ENCODE measurements at regions not wholly inside any gene's neighbourhood (a gene's known extent, or its start where the extent isn't known, plus 50 kb on each side); places are given as distances from the start of the nearest gene placed in this dataset.

DNA sequence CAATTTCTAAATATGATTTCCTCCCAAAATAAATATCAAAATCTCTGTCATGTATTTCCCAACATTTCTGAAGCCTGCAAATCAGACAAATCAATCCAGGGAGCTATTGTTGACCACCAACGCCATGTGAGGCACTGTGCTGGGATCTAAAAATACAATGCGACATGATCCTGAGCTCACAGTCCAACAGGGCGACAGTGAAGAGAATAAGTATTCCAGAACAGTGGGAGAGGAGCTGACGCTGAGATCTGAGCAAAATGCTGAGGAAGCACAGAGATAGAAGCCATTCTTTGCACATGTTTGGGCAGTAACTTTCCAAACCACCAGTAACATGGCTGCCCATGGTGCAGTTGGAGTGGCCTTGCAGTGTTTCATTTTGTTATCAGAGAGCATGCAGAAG lies 412.5 kb downstream of the LRATD1 start:
- ChIA-PET RAD21 (ENCODE audit: unreplicated experiment) (no interaction called here), SMC1A (ENCODE audit: uncharacterized antibody, unreplicated experiment) (no interaction called here), POLR2A (no interaction called here), CTCF (interaction anchor here (1.2 kb wide), 1 partner anchor 16 kb away, joined by 3 read pairs; no protein-coding TSS in a partner anchor)
- Histone ChIP-seq H3K9me3 (replicated peaks; ENCODE audit: control insufficient read depth, insufficient read depth, low read length) (no peaks in the 10 kb centered on the region), H3K4me3 (no peak overlapping the region), H3K9ac (ENCODE audit: control insufficient read depth, insufficient read depth, low read length) (no peak overlapping the region), H3K27ac (ENCODE audit: control insufficient read depth, insufficient read depth) (no peak overlapping the region), H2AFZ (ENCODE audit: control insufficient read depth, low read depth, low read length) (no peak overlapping the region), H3K27me3 (replicated peaks in 1 of 2; ENCODE audit: control insufficient read depth in 2 of 2, insufficient read depth in 2 of 2, low read length in 1 of 2) (no peaks in the 10 kb centered on the region), H3K4me1 (ENCODE audit: control insufficient read depth, insufficient read depth, low read length) (no peaks in the 10 kb centered on the region), H3K79me2 (ENCODE audit: control insufficient read depth, insufficient read depth, low read length) (no peaks in the 10 kb centered on the region), H4K20me1 (ENCODE audit: control insufficient read depth, insufficient read depth) (no peaks in the 10 kb centered on the region), H3K36me3 (ENCODE audit: control insufficient read depth in 2 of 2, insufficient read depth in 2 of 2, low read length in 1 of 2) (no peaks in the 10 kb centered on the region), H3K4me2 (ENCODE audit: control insufficient read depth, insufficient read depth) (no peak overlapping the region)
- TF ChIP-seq MTA3 (IDR thresholded peaks at IDR 0.05; ENCODE audit: borderline replicate concordance, low read length): no peak
- FAIRE-seq (no peak), ATAC-seq (no peak), DNase-seq (ENCODE audit: low read depth, low spot score) (no peak)
- in situ Hi-C loops (cut with MboI): no loop called here
- no TSS peak for BruUV-seq (replicated peaks)
- intact Hi-C loops (cut with micrococcal nuclease; ENCODE audit: unreplicated experiment): no loop called here
- WGBS (ENCODE audit: insufficient coverage, insufficient replicate concordance, low lambda C conversion rate, missing lambda C conversion rate): 37% methylated on average over 4 of the region's 4 CpGs

GRCh38 chr2:15047184-15047583 lies 414.7 kb downstream of the LRATD1 start:
- no peak overlapping the region for H2AFZ ChIP-seq (ENCODE audit: control insufficient read depth, low read depth, low read length)
- DNase-seq (ENCODE audit: low read depth, low spot score): no peak
- 28% methylated on average over 5 of the region's 5 CpGs for WGBS (ENCODE audit: insufficient coverage, insufficient replicate concordance, low lambda C conversion rate, missing lambda C conversion rate)
- H3K27me3 ChIP-seq (replicated peaks in 1 of 2; ENCODE audit: control insufficient read depth in 2 of 2, insufficient read depth in 2 of 2, low read length in 1 of 2): no peaks in the 10 kb centered on the region
- TF ChIP-seq DPF2 (IDR thresholded peaks at IDR 0.05) (no peak), MYB (IDR thresholded peaks at IDR 0.05; ENCODE audit: borderline replicate concordance, low read depth, low read length) (no peak), HDAC2 (IDR thresholded peaks at IDR 0.05) (no peak), ZBTB4 (CRISPR knock-in tag; IDR thresholded peaks at IDR 0.05) (no peak), SUPT20H (IDR thresholded peaks at IDR 0.05; ENCODE audit: borderline replicate concordance, control insufficient read depth, low read depth, low read length) (no peak), NR2C1 (IDR thresholded peaks at IDR 0.05) (no peak), GATAD2B (conservative IDR thresholded peaks at IDR 0.05; ENCODE audit: low read depth) (no peak)
- TF ChIP-seq, protein P1, sequence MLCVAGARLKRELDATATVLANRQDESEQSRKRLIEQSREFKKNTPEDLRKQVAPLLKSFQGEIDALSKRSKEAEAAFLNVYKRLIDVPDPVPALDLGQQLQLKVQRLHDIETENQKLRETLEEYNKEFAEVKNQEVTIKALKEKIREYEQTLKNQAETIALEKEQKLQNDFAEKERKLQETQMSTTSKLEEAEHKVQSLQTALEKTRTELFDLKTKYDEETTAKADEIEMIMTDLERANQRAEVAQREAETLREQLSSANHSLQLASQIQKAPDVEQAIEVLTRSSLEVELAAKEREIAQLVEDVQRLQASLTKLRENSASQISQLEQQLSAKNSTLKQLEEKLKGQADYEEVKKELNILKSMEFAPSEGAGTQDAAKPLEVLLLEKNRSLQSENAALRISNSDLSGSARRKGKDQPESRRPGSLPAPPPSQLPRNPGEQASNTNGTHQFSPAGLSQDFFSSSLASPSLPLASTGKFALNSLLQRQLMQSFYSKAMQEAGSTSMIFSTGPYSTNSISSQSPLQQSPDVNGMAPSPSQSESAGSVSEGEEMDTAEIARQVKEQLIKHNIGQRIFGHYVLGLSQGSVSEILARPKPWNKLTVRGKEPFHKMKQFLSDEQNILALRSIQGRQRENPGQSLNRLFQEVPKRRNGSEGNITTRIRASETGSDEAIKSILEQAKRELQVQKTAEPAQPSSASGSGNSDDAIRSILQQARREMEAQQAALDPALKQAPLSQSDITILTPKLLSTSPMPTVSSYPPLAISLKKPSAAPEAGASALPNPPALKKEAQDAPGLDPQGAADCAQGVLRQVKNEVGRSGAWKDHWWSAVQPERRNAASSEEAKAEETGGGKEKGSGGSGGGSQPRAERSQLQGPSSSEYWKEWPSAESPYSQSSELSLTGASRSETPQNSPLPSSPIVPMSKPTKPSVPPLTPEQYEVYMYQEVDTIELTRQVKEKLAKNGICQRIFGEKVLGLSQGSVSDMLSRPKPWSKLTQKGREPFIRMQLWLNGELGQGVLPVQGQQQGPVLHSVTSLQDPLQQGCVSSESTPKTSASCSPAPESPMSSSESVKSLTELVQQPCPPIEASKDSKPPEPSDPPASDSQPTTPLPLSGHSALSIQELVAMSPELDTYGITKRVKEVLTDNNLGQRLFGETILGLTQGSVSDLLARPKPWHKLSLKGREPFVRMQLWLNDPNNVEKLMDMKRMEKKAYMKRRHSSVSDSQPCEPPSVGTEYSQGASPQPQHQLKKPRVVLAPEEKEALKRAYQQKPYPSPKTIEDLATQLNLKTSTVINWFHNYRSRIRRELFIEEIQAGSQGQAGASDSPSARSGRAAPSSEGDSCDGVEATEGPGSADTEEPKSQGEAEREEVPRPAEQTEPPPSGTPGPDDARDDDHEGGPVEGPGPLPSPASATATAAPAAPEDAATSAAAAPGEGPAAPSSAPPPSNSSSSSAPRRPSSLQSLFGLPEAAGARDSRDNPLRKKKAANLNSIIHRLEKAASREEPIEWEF (IDR thresholded peaks at IDR 0.05; ENCODE audit: insufficient replicate concordance, low read depth, low read length): no peak
- ChIA-PET RAD21 (ENCODE audit: unreplicated experiment) (no interaction called here), CTCF (interaction anchor here (1.0 kb wide), 1 partner anchor 11 kb away, joined by 3 read pairs; no protein-coding TSS in a partner anchor), SMC1A (ENCODE audit: uncharacterized antibody, unreplicated experiment) (no interaction called here), POLR2A (no interaction called here)
- H3K9ac ChIP-seq (ENCODE audit: control insufficient read depth, insufficient read depth, low read length): no peak overlapping the region
- in situ Hi-C loops (cut with MboI): no loop called here
- H3K36me3 ChIP-seq (ENCODE audit: control insufficient read depth in 2 of 2, insufficient read depth in 2 of 2, low read length in 1 of 2): no peaks in the 10 kb centered on the region
- BruUV-seq (replicated peaks): no TSS peak
- no peak for FAIRE-seq
- H3K9me3 ChIP-seq (replicated peaks; ENCODE audit: control insufficient read depth, insufficient read depth, low read length): no peaks in the 10 kb centered on the region
- no peaks in the 10 kb centered on the region for H4K20me1 ChIP-seq (ENCODE audit: control insufficient read depth, insufficient read depth)
- no peaks in the 10 kb centered on the region for H3K79me2 ChIP-seq (ENCODE audit: control insufficient read depth, insufficient read depth, low read length)
- no peak overlapping the region for H3K4me2 ChIP-seq (ENCODE audit: control insufficient read depth, insufficient read depth)
- no peaks in the 10 kb centered on the region for H3K4me1 ChIP-seq (ENCODE audit: control insufficient read depth, insufficient read depth, low read length)
- intact Hi-C loops (cut with micrococcal nuclease; ENCODE audit: unreplicated experiment): no loop called here
- no peak overlapping the region for H3K4me3 ChIP-seq
- ATAC-seq: no peak
- no peak overlapping the region for H3K27ac ChIP-seq (ENCODE audit: control insufficient read depth, insufficient read depth)

All from GM12878 (cell line).